Prostate gland (tissue), 2 donors: ENCODE measurements at regions not wholly inside any gene's neighbourhood (a gene's known extent, or its start where the extent isn't known, plus 50 kb on each side); places are given as distances from the start of the nearest gene placed in this dataset.

Source experiments
- CTCF ChIP-seq, 4 experiments: fragments of 200-600 bp in 2 of 4; fragments of 450-650 bp in 2 of 4; sonication (generic) in 2 of 4; IDR thresholded peaks; 1 replicate in 3 of 4; 2 replicates in 1 of 4; pipeline ENCODE4 v1.5.1; 2016 to 2019; ENCODE audit warnings: antibody characterized with exemption in 4 of 4, mild to moderate bottlenecking in 2 of 4, moderate library complexity in 2 of 4
- POLR2A ChIP-seq: fragments of 450-650 bp; IDR thresholded peaks from one replicate; pipeline ENCODE4 v1.6.1; 2016; ENCODE audit warnings: antibody characterized with exemption, mild to moderate bottlenecking
- POLR2AphosphoS5 ChIP-seq: sonication (generic); formaldehyde crosslinking; IDR thresholded peaks from one replicate; pipeline ENCODE4 v1.6.1; 2017; ENCODE audit warnings: antibody characterized with exemption

- no peak for TF ChIP-seq POLR2A
- TF ChIP-seq CTCF (IDR thresholded peaks at IDR 0.05) = no peak
- TF ChIP-seq POLR2AphosphoS5 = no peak
These were observed 124.9 kb downstream of the WSCD1 start for GRCh38 chr17:6195123-6195522.
